ENCODE measurements at regions not wholly inside any gene's neighbourhood (a gene's known extent, or its start where the extent isn't known, plus 50 kb on each side); places are given as distances from the start of the nearest gene placed in this dataset. TPM values are rescaled to one million over a fixed set of nuclear protein-coding genes. Genes with fewer than 3 reads are reported as not detected.

DNA sequence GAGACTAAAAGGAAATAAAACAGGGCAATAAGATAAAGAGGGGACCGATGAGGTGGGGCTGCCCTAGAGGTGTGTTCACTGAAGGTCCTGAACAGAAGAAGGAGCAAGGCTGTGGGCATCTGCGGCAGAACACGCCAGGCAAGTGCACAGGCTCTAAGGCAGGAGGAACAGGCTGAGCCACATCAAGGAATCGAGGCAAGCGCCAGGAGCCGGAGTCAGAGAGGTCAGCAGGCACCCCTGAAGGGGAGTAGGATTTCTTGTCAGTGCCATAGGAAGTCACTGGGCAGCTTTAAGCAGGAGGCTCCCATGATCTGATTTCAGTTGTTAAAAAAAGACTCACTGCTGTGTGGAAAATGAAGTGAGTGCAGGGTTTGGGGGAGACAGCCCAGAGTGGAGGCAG is 186.5 kb downstream of the KATNIP start:
- DNase-seq (ENCODE audit: low read depth in 2 of 3, low spot score in 2 of 3): no peak

- no peak for DNase-seq (ENCODE audit: low read depth in 2 of 3, low spot score in 2 of 3)
Observed at GRCh38 chr16:27737513-27737912, 187.6 kb downstream of the KATNIP start.

Small RNA genes in the stretch of these regions (small RNA-seq; reads per million reads assigned to genes)
- gene RF00019: not detected
